ENCODE measurements at regions not wholly inside any gene's neighbourhood (a gene's known extent, or its start where the extent isn't known, plus 50 kb on each side); places are given as distances from the start of the nearest gene placed in this dataset.

DNA sequence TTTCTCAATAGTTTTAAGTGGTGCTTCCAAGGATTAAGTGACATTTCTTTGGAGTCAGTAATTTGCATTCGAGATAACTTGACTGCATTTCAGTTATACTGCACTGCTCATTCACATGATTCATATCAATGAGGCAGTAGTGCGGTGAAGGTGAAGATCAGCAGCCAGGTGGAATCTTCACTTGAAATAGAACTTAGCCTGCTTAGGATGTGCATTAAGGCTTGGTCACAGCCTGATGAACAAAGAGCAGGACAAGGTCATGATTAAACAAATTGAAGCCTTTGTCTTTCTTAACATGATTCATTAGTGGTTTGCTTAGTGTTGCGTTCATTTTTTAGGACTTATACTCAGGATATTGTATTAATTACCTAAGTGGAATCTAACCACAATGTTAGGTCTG, 212.1 kb upstream of the GALNTL6 start:
- Histone ChIP-seq H3K9ac (replicated peaks in 1 of 4; ENCODE audit: extremely low read depth in 1 of 4, low read depth in 3 of 4, low read length in 3 of 4) (no peak overlapping the region), H4K8ac (ENCODE audit: extremely low read depth, insufficient read depth, low read length) (no peak overlapping the region), H2AFZ (ENCODE audit: low read length) (no peak overlapping the region), H3K4ac (replicated peaks; ENCODE audit: insufficient read length, low read depth, low read length) (no peak overlapping the region), H2AK5ac (ENCODE audit: low read depth, low read length) (no peak overlapping the region), H3K4me3 (ENCODE audit: extremely low read depth in 1 of 4, insufficient read depth in 2 of 4, low read depth in 3 of 4, low read length in 4 of 4) (no peak overlapping the region), H2BK20ac (ENCODE audit: low read length) (no peak overlapping the region), H3K23me2 (ENCODE audit: low read depth, low read length) (no peaks in the 10 kb centered on the region), H3K36me3 (ENCODE audit: control insufficient read depth in 2 of 4, insufficient read depth in 4 of 4, low read length in 3 of 4) (no peaks in the 10 kb centered on the region), H4K5ac (ENCODE audit: insufficient read length, low read depth, low read length) (no peak overlapping the region), H3K27me3 (replicated peaks in 1 of 4; ENCODE audit: control insufficient read depth in 3 of 4, extremely low read depth in 1 of 4, insufficient read depth in 3 of 4, low read length in 3 of 4) (peaks cover 0 to 1% (median 0%) of the 10 kb centered on the region in 4 experiments; a peak in 1 of 7 replicates), H2BK12ac (ENCODE audit: low read depth, low read length) (no peak overlapping the region), H3K18ac (ENCODE audit: extremely low read depth, low read length) (no peak overlapping the region), H2BK5ac (ENCODE audit: low read depth, low read length) (no peak overlapping the region), H2BK120ac (replicated peaks; ENCODE audit: low read depth, low read length) (no peak overlapping the region), H3K56ac (replicated peaks; ENCODE audit: insufficient read length, low read depth, low read length) (no peak overlapping the region), H2BK15ac (ENCODE audit: low read length) (no peak overlapping the region), H4K91ac (replicated peaks; ENCODE audit: insufficient read length, low read length) (no peak overlapping the region), H3K4me2 (ENCODE audit: insufficient read depth in 1 of 2, low read depth in 2 of 2, low read length in 2 of 2) (no peak overlapping the region), H3K79me2 (ENCODE audit: control insufficient read depth in 1 of 2, insufficient read depth in 2 of 2, low read length in 2 of 2) (no peaks in the 10 kb centered on the region), H4K20me1 (replicated peaks in 1 of 2; ENCODE audit: control insufficient read depth in 1 of 2, insufficient read depth in 2 of 2, low read length in 2 of 2) (no peaks in the 10 kb centered on the region), H3K4me1 (replicated peaks in 1 of 4; ENCODE audit: control insufficient read depth in 3 of 4, insufficient read depth in 4 of 4, low read length in 3 of 4) (no peaks in the 10 kb centered on the region), H3K9me3 (ENCODE audit: insufficient read depth in 2 of 2, low read depth in 1 of 2, low read length in 1 of 2) (peaks cover 4 to 5% of the 10 kb centered on the region in 2 experiments; a peak in 2 of 4 replicates), H3K23ac (ENCODE audit: insufficient read length) (no peak overlapping the region), H3K27ac (ENCODE audit: low read depth, low read length) (no peak overlapping the region), H3K79me1 (ENCODE audit: low read depth, low read length) (no peaks in the 10 kb centered on the region), H3K14ac (ENCODE audit: insufficient read length) (no peak overlapping the region)
- FAIRE-seq (no peak), DNase-seq (ENCODE audit: low read depth in 1 of 2, low spot score in 2 of 2) (no peak)
- POLR2A ChIA-PET (ENCODE audit: partially characterized antibody) = no interaction called here
- TF ChIP-seq, protein P1, sequence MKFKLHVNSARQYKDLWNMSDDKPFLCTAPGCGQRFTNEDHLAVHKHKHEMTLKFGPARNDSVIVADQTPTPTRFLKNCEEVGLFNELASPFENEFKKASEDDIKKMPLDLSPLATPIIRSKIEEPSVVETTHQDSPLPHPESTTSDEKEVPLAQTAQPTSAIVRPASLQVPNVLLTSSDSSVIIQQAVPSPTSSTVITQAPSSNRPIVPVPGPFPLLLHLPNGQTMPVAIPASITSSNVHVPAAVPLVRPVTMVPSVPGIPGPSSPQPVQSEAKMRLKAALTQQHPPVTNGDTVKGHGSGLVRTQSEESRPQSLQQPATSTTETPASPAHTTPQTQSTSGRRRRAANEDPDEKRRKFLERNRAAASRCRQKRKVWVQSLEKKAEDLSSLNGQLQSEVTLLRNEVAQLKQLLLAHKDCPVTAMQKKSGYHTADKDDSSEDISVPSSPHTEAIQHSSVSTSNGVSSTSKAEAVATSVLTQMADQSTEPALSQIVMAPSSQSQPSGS (IDR thresholded peaks at IDR 0.05; ENCODE audit: low read length) = no peak
- TF ChIP-seq CREB1 (IDR thresholded peaks at IDR 0.05) (no peak), HDAC2 (IDR thresholded peaks at IDR 0.05; ENCODE audit: borderline replicate concordance in 1 of 2, low read depth in 2 of 2, low read length in 2 of 2) (no peak), CHD1 (IDR thresholded peaks at IDR 0.05; ENCODE audit: low read depth, low read length) (no peak), SRF (IDR thresholded peaks at IDR 0.05; ENCODE audit: low read depth, low read length) (no peak)
- WGBS, 2 experiments (ENCODE audit: extremely low coverage in 1 of 2, insufficient coverage in 1 of 2, insufficient read length in 1 of 2, insufficient replicate concordance in 2 of 2, low coverage in 1 of 2, low lambda C conversion rate in 2 of 2, missing lambda C conversion rate in 1 of 2) = 94% methylated on average over 3 of the region's 3 CpGs; no CpG with 5 or more reads in 1 of the 2 experiments
- CTCF ChIA-PET (ENCODE audit: partially characterized antibody) = no interaction called here
